Trophoblast cell (in vitro differentiated cells and primary cell): ENCODE measurements at regions not wholly inside any gene's neighbourhood (a gene's known extent, or its start where the extent isn't known, plus 50 kb on each side); places are given as distances from the start of the nearest gene placed in this dataset.

ENCODE experiments used
- DNase-seq, 2 donors: peaks; one replicate each; pipeline ENCODE4 v3.0.0-alpha.2; 2016
- H2AFZ ChIP-seq: 2 replicates; pipeline ENCODE4 v1.6.1; 2013; ENCODE audit warnings: low read length, moderate library complexity, mild to moderate bottlenecking; ENCODE audit not compliant: insufficient read depth, poor library complexity
- H2AK5ac ChIP-seq: 2 replicates; pipeline ENCODE4 v1.6.1; 2013; ENCODE audit warnings: mild to moderate bottlenecking, low read length
- H2BK120ac ChIP-seq: 2 replicates; pipeline ENCODE4 v1.6.1; 2013; ENCODE audit warnings: low read length, mild to moderate bottlenecking, moderate library complexity; ENCODE audit not compliant: insufficient read depth, poor library complexity
- H2BK12ac ChIP-seq: 2 replicates; pipeline ENCODE4 v1.6.1; 2013; ENCODE audit warnings: mild to moderate bottlenecking, low read length, moderate library complexity
- H2BK5ac ChIP-seq: 2 replicates; pipeline ENCODE4 v1.6.1; 2013; ENCODE audit warnings: low read length, low read depth, moderate library complexity, mild to moderate bottlenecking; ENCODE audit not compliant: poor library complexity
- H3K14ac ChIP-seq: 2 replicates; pipeline ENCODE4 v1.6.1; 2013; ENCODE audit warnings: mild to moderate bottlenecking, low read length
- H3K18ac ChIP-seq: 2 replicates; pipeline ENCODE4 v1.6.1; 2013; ENCODE audit warnings: mild to moderate bottlenecking, low read length
- H3K23ac ChIP-seq: 2 replicates; pipeline ENCODE4 v1.6.1; 2013; ENCODE audit warnings: low read length
- H3K27ac ChIP-seq: 2 replicates; pipeline ENCODE4 v1.5.1; 2013; ENCODE audit warnings: low read depth, mild to moderate bottlenecking, inconsistent platforms, low read length, moderate library complexity
- H3K27me3 ChIP-seq: 2 replicates; pipeline ENCODE4 v1.6.1; 2013; ENCODE audit warnings: inconsistent platforms, mild to moderate bottlenecking, low read length, moderate library complexity; ENCODE audit not compliant: insufficient read depth
- H3K36me3 ChIP-seq, 2 experiments: 1 replicate in 1 of 2; 2 replicates in 1 of 2; pipeline ENCODE4 v1.6.1; 2013; ENCODE audit warnings: low read length in 2 of 2, mild to moderate bottlenecking in 2 of 2, moderate library complexity in 1 of 2; ENCODE audit not compliant: insufficient read depth in 2 of 2, control insufficient read depth in 1 of 2
- H3K4ac ChIP-seq: 2 replicates; pipeline ENCODE4 v1.6.1; 2013; ENCODE audit warnings: low read depth, mild to moderate bottlenecking, low read length, moderate library complexity
- H3K4me1 ChIP-seq, 2 experiments: 1 replicate in 1 of 2; 2 replicates in 1 of 2; pipeline ENCODE4 v1.6.1; 2013; ENCODE audit warnings: low read length in 2 of 2, mild to moderate bottlenecking in 2 of 2, moderate library complexity in 1 of 2; ENCODE audit not compliant: insufficient read depth in 2 of 2, control insufficient read depth in 1 of 2
- H3K4me2 ChIP-seq: 2 replicates; pipeline ENCODE4 v1.6.1; 2013; ENCODE audit warnings: inconsistent platforms, mild to moderate bottlenecking, low read length, moderate library complexity
- H3K4me3 ChIP-seq: 2 replicates; pipeline ENCODE4 v1.5.1; 2013; ENCODE audit warnings: mild to moderate bottlenecking, low read depth, low read length, inconsistent platforms
- H3K79me1 ChIP-seq: one replicate; pipeline ENCODE4 v1.6.1; 2013; ENCODE audit warnings: low read length
- H3K79me2 ChIP-seq: 2 replicates; pipeline ENCODE4 v1.6.1; 2013; ENCODE audit warnings: low read length, mild to moderate bottlenecking; ENCODE audit not compliant: control insufficient read depth, insufficient read depth, poor library complexity
- H3K9ac ChIP-seq: 2 replicates; pipeline ENCODE4 v1.6.1; 2013; ENCODE audit warnings: mild to moderate bottlenecking, low read length
- H3K9me3 ChIP-seq: 2 replicates; pipeline ENCODE4 v1.6.1; 2013; ENCODE audit warnings: low read depth, mild to moderate bottlenecking, control low read depth, inconsistent platforms, low read length; ENCODE audit not compliant: insufficient read depth
- H4K12ac ChIP-seq: 2 replicates; pipeline ENCODE4 v1.6.1; 2013; ENCODE audit warnings: low read depth, mild to moderate bottlenecking, low read length, moderate library complexity
- H4K8ac ChIP-seq: 2 replicates; pipeline ENCODE4 v1.6.1; 2013; ENCODE audit warnings: low read depth, mild to moderate bottlenecking, low read length, moderate library complexity
- H4K91ac ChIP-seq: one replicate; pipeline ENCODE4 v1.6.1; 2013; ENCODE audit warnings: low read depth, mild to moderate bottlenecking, low read length, moderate library complexity
- WGBS: extraction: QIAGEN DNeasy Blood & Tissue Kit; methylation state at CpG from one replicate; pipeline ENCODE4 v1.1.7; 2013; ENCODE audit warnings: missing lambda C conversion rate; ENCODE audit not compliant: insufficient read length, insufficient coverage; ENCODE audit errors: extremely low coverage; 5-methylcytosine and 5-hydroxymethylcytosine counted together

- H2AFZ ChIP-seq = no peak overlapping the region
- no peak overlapping the region for H3K4ac ChIP-seq
- no peak overlapping the region for H3K23ac ChIP-seq
- peak in 1 of 2 donors; percentile 12 for DNase-seq
- H2BK120ac ChIP-seq = no peak overlapping the region
- no peak overlapping the region for H4K8ac ChIP-seq
- H3K79me2 ChIP-seq = no peaks in the 10 kb centered on the region
- no peak overlapping the region for H2AK5ac ChIP-seq
- H2BK12ac ChIP-seq = no peak overlapping the region
- no peak overlapping the region for H3K18ac ChIP-seq
- H3K14ac ChIP-seq = no peak overlapping the region
- no peak overlapping the region for H4K12ac ChIP-seq
- H3K4me3 ChIP-seq = no peak overlapping the region
- H3K27me3 ChIP-seq = no peaks in the 10 kb centered on the region
- no peaks in the 10 kb centered on the region for H3K79me1 ChIP-seq
- H3K4me1 ChIP-seq = peaks cover 0 to 2% of the 10 kb centered on the region in 2 experiments
- H4K91ac ChIP-seq = no peak overlapping the region
- no peaks in the 10 kb centered on the region for H3K9me3 ChIP-seq
- no peaks in the 10 kb centered on the region for H3K36me3 ChIP-seq
- no peak overlapping the region for H3K9ac ChIP-seq
- no peak overlapping the region for H2BK5ac ChIP-seq
- no peak overlapping the region for H3K4me2 ChIP-seq
- no peak overlapping the region for H3K27ac ChIP-seq
- no CpG with 5 or more reads among the region's 4 CpGs for WGBS
Measured at GRCh38 chr1:225712391-225712790, 59.5 kb upstream of the ENAH start.

GRCh38 chr1:225713281-225713680 lies 60.4 kb upstream of the ENAH start:
- no peak overlapping the region for H3K18ac ChIP-seq
- H2AK5ac ChIP-seq = no peak overlapping the region
- H3K14ac ChIP-seq = no peak overlapping the region
- H3K9me3 ChIP-seq = no peaks in the 10 kb centered on the region
- H3K9ac ChIP-seq = no peak overlapping the region
- H2BK120ac ChIP-seq = no peak overlapping the region
- no peaks in the 10 kb centered on the region for H3K27me3 ChIP-seq
- H3K4me1 ChIP-seq = peaks cover 0 to 2% of the 10 kb centered on the region in 2 experiments
- no peak overlapping the region for H2AFZ ChIP-seq
- H3K79me1 ChIP-seq = no peaks in the 10 kb centered on the region
- no peak overlapping the region for H4K8ac ChIP-seq
- peak; percentile 36 to 71 for DNase-seq
- H4K91ac ChIP-seq = no peak overlapping the region
- H4K12ac ChIP-seq = no peak overlapping the region
- H3K27ac ChIP-seq = no peak overlapping the region
- no peak overlapping the region for H3K4ac ChIP-seq
- no peaks in the 10 kb centered on the region for H3K79me2 ChIP-seq
- H3K4me3 ChIP-seq = no peak overlapping the region
- H3K23ac ChIP-seq = no peak overlapping the region
- H2BK5ac ChIP-seq = no peak overlapping the region
- H2BK12ac ChIP-seq = no peak overlapping the region
- no CpG with 5 or more reads among the region's 8 CpGs for WGBS
- no peak overlapping the region for H3K4me2 ChIP-seq
- no peaks in the 10 kb centered on the region for H3K36me3 ChIP-seq

- H3K36me3 ChIP-seq = no peaks in the 10 kb centered on the region
- no CpG with 5 or more reads among the region's 4 CpGs for WGBS
- H4K12ac ChIP-seq = no peak overlapping the region
- no peak overlapping the region for H2BK12ac ChIP-seq
- H2AK5ac ChIP-seq = no peak overlapping the region
- H3K18ac ChIP-seq = no peak overlapping the region
- H3K4ac ChIP-seq = no peak overlapping the region
- no peak for DNase-seq
- no peak overlapping the region for H3K14ac ChIP-seq
- no peak overlapping the region for H2AFZ ChIP-seq
- no peaks in the 10 kb centered on the region for H3K9me3 ChIP-seq
- peaks cover 0 to 5% of the 10 kb centered on the region in 2 experiments for H3K4me1 ChIP-seq
- no peak overlapping the region for H2BK120ac ChIP-seq
- no peak overlapping the region for H3K23ac ChIP-seq
- H3K79me1 ChIP-seq = no peaks in the 10 kb centered on the region
- H4K91ac ChIP-seq = no peak overlapping the region
- no peak overlapping the region for H4K8ac ChIP-seq
- no peak overlapping the region for H3K27ac ChIP-seq
- H3K9ac ChIP-seq = no peak overlapping the region
- no peaks in the 10 kb centered on the region for H3K79me2 ChIP-seq
- no peak overlapping the region for H2BK5ac ChIP-seq
- H3K27me3 ChIP-seq = no peaks in the 10 kb centered on the region
- no peak overlapping the region for H3K4me3 ChIP-seq
- H3K4me2 ChIP-seq = no peak overlapping the region
Measured at GRCh38 chr1:225720937-225721336, 56.7 kb upstream of the SRP9 start.

DNA sequence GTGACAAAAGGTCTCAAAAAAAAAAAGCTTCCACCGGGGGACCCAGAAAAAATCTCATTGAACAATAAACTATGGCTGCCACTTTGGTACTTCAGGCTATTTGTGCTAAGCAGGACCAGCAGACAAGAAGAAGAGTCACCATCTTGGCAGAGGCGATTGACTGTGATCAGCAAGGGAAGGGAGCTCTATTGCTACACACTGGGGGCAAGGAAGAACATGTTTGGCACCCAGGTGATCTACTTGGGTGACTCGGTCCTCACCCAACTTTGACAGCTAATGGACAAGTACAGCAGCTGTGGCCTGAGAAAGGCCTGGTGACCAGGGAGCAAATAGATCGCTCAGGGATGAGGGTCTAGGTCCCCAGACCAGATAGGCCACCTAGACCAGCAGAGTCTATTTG lies 53.4 kb upstream of the SRP9 start:
- no peak overlapping the region for H3K18ac ChIP-seq
- no peak overlapping the region for H3K4me3 ChIP-seq
- H2BK120ac ChIP-seq = no peak overlapping the region
- DNase-seq = no peak
- H2BK12ac ChIP-seq = no peak overlapping the region
- H3K9ac ChIP-seq = no peak overlapping the region
- no peaks in the 10 kb centered on the region for H3K79me2 ChIP-seq
- no peak overlapping the region for H3K23ac ChIP-seq
- no peak overlapping the region for H4K8ac ChIP-seq
- no peak overlapping the region for H2AFZ ChIP-seq
- no peak overlapping the region for H3K14ac ChIP-seq
- no peak overlapping the region for H4K12ac ChIP-seq
- WGBS = no CpG with 5 or more reads among the region's 4 CpGs
- H3K4ac ChIP-seq = no peak overlapping the region
- H4K91ac ChIP-seq = no peak overlapping the region
- no peaks in the 10 kb centered on the region for H3K27me3 ChIP-seq
- H2BK5ac ChIP-seq = no peak overlapping the region
- H3K9me3 ChIP-seq = no peaks in the 10 kb centered on the region
- peaks cover 0 to 5% of the 10 kb centered on the region in 2 experiments for H3K4me1 ChIP-seq
- H3K79me1 ChIP-seq = no peaks in the 10 kb centered on the region
- H3K4me2 ChIP-seq = no peak overlapping the region
- no peaks in the 10 kb centered on the region for H3K36me3 ChIP-seq
- H3K27ac ChIP-seq = no peak overlapping the region
- no peak overlapping the region for H2AK5ac ChIP-seq
